22Rv1 (cell line): ENCODE measurements at regions not wholly inside any gene's neighbourhood (a gene's known extent, or its start where the extent isn't known, plus 50 kb on each side); places are given as distances from the start of the nearest gene placed in this dataset.

Experiments
- ZFX ChIP-seq: fragments of 450-650 bp; IDR thresholded peaks from 2 replicates; pipeline ENCODE4 v1.6.1; 2017; ENCODE audit warnings: antibody characterized with exemption, borderline replicate concordance
- TF ChIP-seq, protein P1 (sequence below): fragments of 450-650 bp; IDR thresholded peaks from 2 replicates; pipeline ENCODE4 v1.5.1; 2017; ENCODE audit warnings: mild to moderate bottlenecking

DNA sequence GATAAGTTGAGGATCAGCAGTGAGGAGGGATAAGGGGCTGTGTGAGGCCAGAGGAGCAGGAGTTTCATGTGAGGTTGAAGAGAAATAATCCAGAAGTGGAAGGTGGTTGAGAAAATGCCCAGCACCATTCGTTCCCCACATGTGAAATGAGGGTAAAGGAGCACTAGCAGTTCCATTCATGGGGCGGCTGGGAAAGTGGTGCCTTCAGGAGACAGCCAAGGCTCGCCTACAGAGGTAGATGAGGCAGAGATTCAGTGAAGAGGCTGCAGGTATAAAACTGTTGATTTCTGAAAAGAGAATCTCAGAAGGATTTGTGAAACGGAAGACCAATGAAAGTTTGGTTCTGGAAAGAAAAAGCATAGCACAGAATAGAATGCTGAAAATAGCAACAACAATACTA lies 272.6 kb downstream of the MSX2 start:
- TF ChIP-seq, protein P1, sequence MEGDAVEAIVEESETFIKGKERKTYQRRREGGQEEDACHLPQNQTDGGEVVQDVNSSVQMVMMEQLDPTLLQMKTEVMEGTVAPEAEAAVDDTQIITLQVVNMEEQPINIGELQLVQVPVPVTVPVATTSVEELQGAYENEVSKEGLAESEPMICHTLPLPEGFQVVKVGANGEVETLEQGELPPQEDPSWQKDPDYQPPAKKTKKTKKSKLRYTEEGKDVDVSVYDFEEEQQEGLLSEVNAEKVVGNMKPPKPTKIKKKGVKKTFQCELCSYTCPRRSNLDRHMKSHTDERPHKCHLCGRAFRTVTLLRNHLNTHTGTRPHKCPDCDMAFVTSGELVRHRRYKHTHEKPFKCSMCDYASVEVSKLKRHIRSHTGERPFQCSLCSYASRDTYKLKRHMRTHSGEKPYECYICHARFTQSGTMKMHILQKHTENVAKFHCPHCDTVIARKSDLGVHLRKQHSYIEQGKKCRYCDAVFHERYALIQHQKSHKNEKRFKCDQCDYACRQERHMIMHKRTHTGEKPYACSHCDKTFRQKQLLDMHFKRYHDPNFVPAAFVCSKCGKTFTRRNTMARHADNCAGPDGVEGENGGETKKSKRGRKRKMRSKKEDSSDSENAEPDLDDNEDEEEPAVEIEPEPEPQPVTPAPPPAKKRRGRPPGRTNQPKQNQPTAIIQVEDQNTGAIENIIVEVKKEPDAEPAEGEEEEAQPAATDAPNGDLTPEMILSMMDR, result no peak
- TF ChIP-seq ZFX, result no peak
